ENCODE measurements at regions not wholly inside any gene's neighbourhood (a gene's known extent, or its start where the extent isn't known, plus 50 kb on each side); places are given as distances from the start of the nearest gene placed in this dataset.

DNA sequence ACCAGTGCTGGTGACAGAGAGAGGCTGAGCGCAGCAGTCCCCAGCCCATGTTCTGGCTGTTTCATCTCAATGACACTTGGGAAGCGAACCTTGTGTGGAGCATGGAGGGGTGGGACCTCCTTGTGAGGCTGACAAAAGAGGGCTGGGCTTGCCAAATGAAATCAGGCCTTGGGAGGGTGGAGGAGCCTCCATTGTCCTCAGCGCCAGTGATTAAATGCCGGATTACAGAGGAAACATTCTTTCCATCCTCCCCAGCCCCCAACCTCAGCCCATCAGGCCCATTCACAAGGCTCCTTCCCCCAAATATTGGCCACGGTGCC is 63.3 kb upstream of the PAXBP1 start:
- H3K4me3 ChIP-seq (ENCODE audit: control insufficient read depth, low read depth, low read length) = no peak overlapping the region
- TF ChIP-seq, protein P1, sequence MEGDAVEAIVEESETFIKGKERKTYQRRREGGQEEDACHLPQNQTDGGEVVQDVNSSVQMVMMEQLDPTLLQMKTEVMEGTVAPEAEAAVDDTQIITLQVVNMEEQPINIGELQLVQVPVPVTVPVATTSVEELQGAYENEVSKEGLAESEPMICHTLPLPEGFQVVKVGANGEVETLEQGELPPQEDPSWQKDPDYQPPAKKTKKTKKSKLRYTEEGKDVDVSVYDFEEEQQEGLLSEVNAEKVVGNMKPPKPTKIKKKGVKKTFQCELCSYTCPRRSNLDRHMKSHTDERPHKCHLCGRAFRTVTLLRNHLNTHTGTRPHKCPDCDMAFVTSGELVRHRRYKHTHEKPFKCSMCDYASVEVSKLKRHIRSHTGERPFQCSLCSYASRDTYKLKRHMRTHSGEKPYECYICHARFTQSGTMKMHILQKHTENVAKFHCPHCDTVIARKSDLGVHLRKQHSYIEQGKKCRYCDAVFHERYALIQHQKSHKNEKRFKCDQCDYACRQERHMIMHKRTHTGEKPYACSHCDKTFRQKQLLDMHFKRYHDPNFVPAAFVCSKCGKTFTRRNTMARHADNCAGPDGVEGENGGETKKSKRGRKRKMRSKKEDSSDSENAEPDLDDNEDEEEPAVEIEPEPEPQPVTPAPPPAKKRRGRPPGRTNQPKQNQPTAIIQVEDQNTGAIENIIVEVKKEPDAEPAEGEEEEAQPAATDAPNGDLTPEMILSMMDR (conservative IDR thresholded peaks at IDR 0.05; ENCODE audit: control insufficient read depth, insufficient read depth, low read depth, low read length) = no peak
- no peak for DNase-seq (ENCODE audit: low read depth)

DNA sequence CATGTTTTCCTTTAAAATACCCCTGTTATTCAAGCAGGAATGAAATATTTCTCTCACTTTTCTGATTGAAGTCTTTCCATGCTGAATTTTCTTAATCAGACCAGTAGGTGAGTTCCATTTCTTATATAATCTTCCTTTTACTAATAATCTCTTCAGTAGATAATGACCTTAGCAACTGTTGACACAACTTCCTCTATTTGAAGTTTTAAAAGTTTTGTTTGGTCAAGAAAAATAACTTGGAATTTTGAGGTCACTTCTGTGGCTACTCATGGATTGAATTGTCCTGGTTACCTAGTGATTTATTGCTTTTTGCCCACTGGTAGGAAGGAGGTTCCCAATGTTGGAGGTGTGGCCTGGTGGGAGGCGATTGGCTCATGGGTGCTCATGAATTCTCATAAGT is 70.6 kb upstream of the PAXBP1 start:
- no peak for DNase-seq (ENCODE audit: low read depth)
- H3K4me3 ChIP-seq (ENCODE audit: control insufficient read depth, low read depth, low read length) = no peak overlapping the region
- TF ChIP-seq, protein P1 (conservative IDR thresholded peaks at IDR 0.05; ENCODE audit: control insufficient read depth, insufficient read depth, low read depth, low read length) = no peak

DNA sequence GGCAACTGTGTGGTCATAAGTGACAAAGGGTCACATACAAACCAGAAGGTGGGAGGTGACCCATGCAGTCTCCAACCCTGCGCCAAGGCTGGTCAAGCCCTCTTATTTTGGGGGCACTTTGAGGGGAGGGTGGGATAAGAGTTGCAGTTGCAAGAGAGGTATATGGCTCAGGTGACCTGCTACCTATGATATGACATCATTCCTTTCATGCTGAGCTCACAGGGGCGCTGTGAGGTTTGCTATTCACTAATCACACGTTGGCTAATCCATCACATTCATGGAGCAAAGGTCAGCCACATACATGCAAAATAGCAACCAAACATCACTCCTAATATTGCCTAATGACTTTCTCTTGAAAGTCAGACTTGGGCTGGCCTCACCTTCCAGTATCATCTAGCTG is 72.0 kb upstream of the PAXBP1 start:
- no peak overlapping the region for H3K4me3 ChIP-seq (ENCODE audit: control insufficient read depth, low read depth, low read length)
- TF ChIP-seq, protein P1 (conservative IDR thresholded peaks at IDR 0.05; ENCODE audit: control insufficient read depth, insufficient read depth, low read depth, low read length) = no peak

DNA sequence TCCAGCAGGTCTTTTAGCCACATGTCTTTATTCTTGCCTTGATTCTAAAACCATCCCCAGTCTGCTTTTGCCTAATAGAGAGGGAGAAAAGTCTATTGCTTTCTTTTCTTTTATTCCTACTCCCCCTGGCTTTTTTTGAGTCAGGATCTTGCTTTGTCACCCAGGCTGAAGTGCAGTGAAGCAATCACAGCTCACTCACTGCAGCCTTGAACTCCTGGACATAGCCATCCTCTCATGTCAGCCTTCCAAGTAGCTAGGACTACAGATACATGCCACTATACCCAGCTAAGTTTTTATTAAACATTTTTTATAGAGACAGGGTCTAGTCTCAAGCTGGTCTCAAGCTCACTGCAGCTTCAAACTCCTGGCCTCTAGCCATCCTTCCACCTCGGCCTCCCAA is 72.5 kb upstream of the PAXBP1 start:
- H3K4me3 ChIP-seq (ENCODE audit: control insufficient read depth, low read depth, low read length) = no peak overlapping the region
- TF ChIP-seq, protein P1 (conservative IDR thresholded peaks at IDR 0.05; ENCODE audit: control insufficient read depth, insufficient read depth, low read depth, low read length) = no peak
- DNase-seq (ENCODE audit: low read depth) = peak; percentile 53

More for the DNA sequence above, 72.0 kb upstream of the PAXBP1 start:
- no peak for DNase-seq (ENCODE audit: low read depth)

DNA sequence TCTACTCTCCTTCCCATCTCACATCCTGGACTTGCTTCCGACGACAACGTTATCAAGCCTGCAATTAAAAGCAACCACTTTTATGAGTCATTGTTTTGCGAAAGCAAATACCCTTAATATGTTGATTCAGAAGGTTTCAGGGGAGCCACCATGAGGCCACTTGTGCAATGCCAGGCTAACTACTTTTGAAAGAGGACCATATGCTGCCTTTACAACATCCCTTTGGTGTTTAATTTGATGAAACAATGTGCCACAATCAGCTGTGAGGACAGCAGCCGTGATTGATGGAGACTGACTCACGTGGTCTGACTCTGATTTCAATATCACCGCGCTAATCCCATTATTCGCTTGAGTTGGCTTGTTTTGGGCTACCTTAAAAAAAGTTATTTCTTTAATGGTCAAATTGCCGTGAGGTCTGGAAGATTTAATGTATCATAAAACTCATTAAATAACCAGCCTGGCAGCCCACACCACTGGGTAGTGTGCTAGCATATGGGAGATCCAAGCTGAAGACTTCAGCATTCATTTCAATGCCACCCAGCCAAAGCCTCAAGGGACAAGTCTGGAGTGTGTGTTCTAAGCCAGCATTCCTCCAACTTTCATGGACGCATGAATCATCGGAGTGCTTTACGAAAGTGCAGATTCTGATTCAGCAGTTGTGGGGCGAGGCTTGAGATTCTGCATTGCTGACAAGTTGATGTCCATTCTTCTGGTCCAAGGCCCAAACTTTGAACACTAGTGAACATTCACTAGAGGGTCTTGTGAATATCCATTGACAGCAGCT is 73.3 kb upstream of the PAXBP1 start:
- DNase-seq (ENCODE audit: low read depth) = peak; percentile 98
- TF ChIP-seq, protein P1 (conservative IDR thresholded peaks at IDR 0.05; ENCODE audit: control insufficient read depth, insufficient read depth, low read depth, low read length) = peak; percentile 37
- no peak overlapping the region for H3K4me3 ChIP-seq (ENCODE audit: control insufficient read depth, low read depth, low read length)

DNA sequence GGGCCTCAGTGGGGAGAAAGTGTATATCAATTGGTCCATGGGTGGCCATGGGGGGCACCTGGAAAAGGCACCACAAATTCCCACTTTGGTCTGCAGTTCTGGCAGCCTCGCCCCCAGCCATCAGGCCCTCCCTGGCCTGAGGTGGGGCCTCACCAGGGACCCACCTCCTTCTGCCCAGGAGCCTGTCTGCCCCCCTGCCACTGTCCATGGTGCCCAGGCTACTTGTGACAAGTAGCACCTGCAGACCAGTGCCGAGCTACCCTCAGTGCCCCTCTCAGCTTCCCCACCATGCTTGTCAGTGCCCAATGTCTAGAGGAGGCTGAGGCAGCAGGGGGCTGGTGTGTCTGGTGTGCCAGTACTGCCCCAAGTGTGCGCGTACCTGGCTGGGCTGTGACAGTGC is 87.1 kb upstream of the PAXBP1 start:
- no peak for DNase-seq (ENCODE audit: low read depth)
- TF ChIP-seq, protein P1 (conservative IDR thresholded peaks at IDR 0.05; ENCODE audit: control insufficient read depth, insufficient read depth, low read depth, low read length) = no peak
- no peak overlapping the region for H3K4me3 ChIP-seq (ENCODE audit: control insufficient read depth, low read depth, low read length)
